ENCODE measurements at regions not wholly inside any gene's neighbourhood (a gene's known extent, or its start where the extent isn't known, plus 50 kb on each side); places are given as distances from the start of the nearest gene placed in this dataset.

DNA sequence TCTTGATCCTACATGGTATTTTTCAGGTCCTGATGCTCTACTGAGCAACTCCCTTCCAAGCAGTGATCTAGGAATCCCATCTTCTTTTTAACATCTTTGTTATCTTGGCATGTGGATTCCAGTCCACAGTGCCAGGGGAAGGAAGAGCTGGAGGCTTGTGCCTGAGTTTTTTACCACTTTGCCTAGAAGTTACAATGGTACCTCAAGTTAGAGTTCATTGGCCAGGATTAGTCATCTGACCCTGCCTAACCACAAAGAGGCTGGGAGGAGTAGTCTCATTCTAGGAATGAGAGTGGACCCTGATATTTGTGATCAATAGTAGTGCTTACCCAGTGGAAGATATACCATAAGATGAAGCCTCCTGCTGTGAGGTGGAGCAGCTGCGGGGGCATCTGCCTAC, 109.3 kb downstream of the ADCYAP1 start:
- TF ChIP-seq, protein P1, sequence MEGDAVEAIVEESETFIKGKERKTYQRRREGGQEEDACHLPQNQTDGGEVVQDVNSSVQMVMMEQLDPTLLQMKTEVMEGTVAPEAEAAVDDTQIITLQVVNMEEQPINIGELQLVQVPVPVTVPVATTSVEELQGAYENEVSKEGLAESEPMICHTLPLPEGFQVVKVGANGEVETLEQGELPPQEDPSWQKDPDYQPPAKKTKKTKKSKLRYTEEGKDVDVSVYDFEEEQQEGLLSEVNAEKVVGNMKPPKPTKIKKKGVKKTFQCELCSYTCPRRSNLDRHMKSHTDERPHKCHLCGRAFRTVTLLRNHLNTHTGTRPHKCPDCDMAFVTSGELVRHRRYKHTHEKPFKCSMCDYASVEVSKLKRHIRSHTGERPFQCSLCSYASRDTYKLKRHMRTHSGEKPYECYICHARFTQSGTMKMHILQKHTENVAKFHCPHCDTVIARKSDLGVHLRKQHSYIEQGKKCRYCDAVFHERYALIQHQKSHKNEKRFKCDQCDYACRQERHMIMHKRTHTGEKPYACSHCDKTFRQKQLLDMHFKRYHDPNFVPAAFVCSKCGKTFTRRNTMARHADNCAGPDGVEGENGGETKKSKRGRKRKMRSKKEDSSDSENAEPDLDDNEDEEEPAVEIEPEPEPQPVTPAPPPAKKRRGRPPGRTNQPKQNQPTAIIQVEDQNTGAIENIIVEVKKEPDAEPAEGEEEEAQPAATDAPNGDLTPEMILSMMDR (IDR thresholded peaks at IDR 0.05) = no peak
- TF ChIP-seq POLR2A (IDR thresholded peaks at IDR 0.05) = no peak

Data from esophagus squamous epithelium (tissue), 4 donors.